LNCAP (cell line): ENCODE measurements at regions not wholly inside any gene's neighbourhood (a gene's known extent, or its start where the extent isn't known, plus 50 kb on each side); places are given as distances from the start of the nearest gene placed in this dataset.

Experiments
- CTCF ChIP-seq: fragments of 450-650 bp; IDR thresholded peaks from 2 replicates; pipeline ENCODE4 v1.5.1; 2017; ENCODE audit warnings: mild to moderate bottlenecking

- no peak for TF ChIP-seq CTCF
Observed at GRCh38 chr4:1514612-1515011, 108.4 kb upstream of the NKX1-1 start.

GRCh38 chr4:1513936-1514483 lies 107.8 kb upstream of the NKX1-1 start:
- no peak for TF ChIP-seq CTCF

- peak; percentile 88 for TF ChIP-seq CTCF
Observed at GRCh38 chr4:1512738-1513660, 106.8 kb upstream of the NKX1-1 start.

- TF ChIP-seq CTCF = no peak
Observed at GRCh38 chr4:1512051-1512737, 106.0 kb upstream of the NKX1-1 start.

GRCh38 chr4:1511441-1512041 lies 105.3 kb upstream of the NKX1-1 start:
- no peak for TF ChIP-seq CTCF

GRCh38 chr4:1510931-1511330 lies 104.7 kb upstream of the NKX1-1 start:
- no peak for TF ChIP-seq CTCF

GRCh38 chr4:1509366-1509765 lies 103.1 kb upstream of the NKX1-1 start:
- TF ChIP-seq CTCF = no peak
